ENCODE measurements at regions not wholly inside any gene's neighbourhood (a gene's known extent, or its start where the extent isn't known, plus 50 kb on each side); places are given as distances from the start of the nearest gene placed in this dataset.

GRCh38 chr3:127107491-127108375, 85.2 kb upstream of the PRR23E start:
- H3K36me3 ChIP-seq (ENCODE audit: control insufficient read depth in 2 of 2, extremely low read depth in 1 of 2, insufficient read depth in 2 of 2, low read length in 2 of 2) = no peaks in the 10 kb centered on the region
- intact Hi-C loops (cut with micrococcal nuclease) (no loop called here), dilution Hi-C loops (cut with MboI; ENCODE audit: extremely low pct_ligation_motif_present, low sequenced_read_pairs) (no loop called here)
- H3K27ac ChIP-seq (ENCODE audit: insufficient read depth, low read depth, low read length) = no peak overlapping the region
- H4K20me1 ChIP-seq (replicated peaks; ENCODE audit: control insufficient read depth, extremely low read depth, insufficient read depth, low read length) = no peaks in the 10 kb centered on the region
- no peaks in the 10 kb centered on the region for H3K79me2 ChIP-seq (ENCODE audit: control insufficient read depth, insufficient read depth, low read length)
- no peak for FAIRE-seq
- H3K27me3 ChIP-seq (ENCODE audit: control insufficient read depth in 2 of 2, insufficient read depth in 2 of 2, low read length in 2 of 2) = no peaks in the 10 kb centered on the region
- no TSS peak for BruUV-seq (replicated peaks)
- peaks cover 2% of the 10 kb centered on the region for H3K9me3 ChIP-seq (replicated peaks; ENCODE audit: control insufficient read depth, insufficient read depth, low read length)
- TF ChIP-seq POLR2AphosphoS5 (IDR thresholded peaks at IDR 0.05; ENCODE audit: insufficient read depth, low read depth, low read length) (no peak), POLR2A (IDR thresholded peaks at IDR 0.05; ENCODE audit: low read depth, low read length) (no peak), MYC (IDR thresholded peaks at IDR 0.05; ENCODE audit: low read depth, low read length) (no peak), JUN (IDR thresholded peaks at IDR 0.05; ENCODE audit: borderline replicate concordance, insufficient read depth, insufficient read length, low read depth) (no peak), EZH2 (IDR thresholded peaks at IDR 0.05; ENCODE audit: borderline replicate concordance, low read depth, low read length, severe bottlenecking) (no peak), GATA2 (IDR thresholded peaks at IDR 0.05; ENCODE audit: insufficient read depth, insufficient read length, low read depth, low read length) (no peak), MAX (IDR thresholded peaks at IDR 0.05; ENCODE audit: insufficient read depth, insufficient read length) (no peak), FOS (IDR thresholded peaks at IDR 0.05; ENCODE audit: borderline replicate concordance, insufficient read depth, low read length) (no peak), CTCF (IDR thresholded peaks at IDR 0.05; ENCODE audit: extremely low read depth in 1 of 2, insufficient read depth in 1 of 2, low read depth in 1 of 2, low read length in 2 of 2) (no peak)
- ChIA-PET CTCF (no interaction called here), POLR2A (no interaction called here)
- H2AFZ ChIP-seq (ENCODE audit: low read depth, low read length) = no peak overlapping the region
- H3K4me2 ChIP-seq (ENCODE audit: insufficient read depth, low read length) = no peak overlapping the region
- no peak overlapping the region for H3K9ac ChIP-seq (replicated peaks; ENCODE audit: extremely low read depth, insufficient read depth, low read length)
- no peaks in the 10 kb centered on the region for H3K4me1 ChIP-seq (ENCODE audit: control insufficient read depth, extremely low read depth, insufficient read depth, low read length)
- H3K4me3 ChIP-seq (replicated peaks in 1 of 3; ENCODE audit: insufficient read depth in 1 of 3, low read depth in 1 of 3, low read length in 3 of 3) = no peak overlapping the region
- DNase-seq (ENCODE audit: low read depth, low spot score) = no peak
- no peaks in the 10 kb centered on the region for H3K9me1 ChIP-seq (replicated peaks; ENCODE audit: control insufficient read depth, extremely low read depth, insufficient read depth, low read length)
